Suprapubic skin (tissue), 4 donors: ENCODE measurements at regions not wholly inside any gene's neighbourhood (a gene's known extent, or its start where the extent isn't known, plus 50 kb on each side); places are given as distances from the start of the nearest gene placed in this dataset.

Source experiments
- POLR2A ChIP-seq, 2 donors: fragments of 450-650 bp; IDR thresholded peaks; one replicate each; pipeline ENCODE4 v1.6.1; 2017; ENCODE audit warnings: antibody characterized with exemption in 2 of 2, mild to moderate bottlenecking in 2 of 2, moderate library complexity in 2 of 2
- POLR2AphosphoS5 ChIP-seq, 3 donors: sonication (generic); formaldehyde crosslinking; IDR thresholded peaks; one replicate each; pipeline ENCODE4 v1.6.1; 2017; ENCODE audit warnings: antibody characterized with exemption in 3 of 3
- TF ChIP-seq, protein P1 (sequence below), 2 donors: fragments of 200-600 bp in 1 of 2; fragments of 450-650 bp in 1 of 2; sonication (generic) in 1 of 2; IDR thresholded peaks; one replicate each; pipeline ENCODE4 v1.5.1; 2016 to 2019; ENCODE audit warnings: antibody characterized with exemption in 2 of 2, mild to moderate bottlenecking in 1 of 2, moderate library complexity in 1 of 2

DNA sequence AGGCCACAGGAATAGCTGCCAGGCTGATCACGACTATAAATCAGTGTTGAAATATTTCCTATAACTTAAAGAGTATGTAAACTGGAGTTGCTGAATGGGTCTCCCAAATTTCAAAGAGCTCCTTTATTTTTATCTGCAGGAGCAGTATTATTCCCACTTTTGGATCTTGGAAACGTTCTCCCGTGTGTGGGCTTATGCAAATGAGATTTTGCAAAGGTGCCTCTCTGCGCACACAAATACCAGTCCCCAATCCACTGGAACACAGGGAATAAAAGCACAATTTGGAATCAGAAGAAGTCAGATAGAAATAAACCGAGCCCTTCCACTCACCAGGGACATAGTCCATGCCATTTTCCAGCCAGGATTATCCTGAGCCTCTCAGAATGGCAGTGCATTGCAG lies 350.2 kb upstream of the CELF2 start:
- TF ChIP-seq, protein P1, sequence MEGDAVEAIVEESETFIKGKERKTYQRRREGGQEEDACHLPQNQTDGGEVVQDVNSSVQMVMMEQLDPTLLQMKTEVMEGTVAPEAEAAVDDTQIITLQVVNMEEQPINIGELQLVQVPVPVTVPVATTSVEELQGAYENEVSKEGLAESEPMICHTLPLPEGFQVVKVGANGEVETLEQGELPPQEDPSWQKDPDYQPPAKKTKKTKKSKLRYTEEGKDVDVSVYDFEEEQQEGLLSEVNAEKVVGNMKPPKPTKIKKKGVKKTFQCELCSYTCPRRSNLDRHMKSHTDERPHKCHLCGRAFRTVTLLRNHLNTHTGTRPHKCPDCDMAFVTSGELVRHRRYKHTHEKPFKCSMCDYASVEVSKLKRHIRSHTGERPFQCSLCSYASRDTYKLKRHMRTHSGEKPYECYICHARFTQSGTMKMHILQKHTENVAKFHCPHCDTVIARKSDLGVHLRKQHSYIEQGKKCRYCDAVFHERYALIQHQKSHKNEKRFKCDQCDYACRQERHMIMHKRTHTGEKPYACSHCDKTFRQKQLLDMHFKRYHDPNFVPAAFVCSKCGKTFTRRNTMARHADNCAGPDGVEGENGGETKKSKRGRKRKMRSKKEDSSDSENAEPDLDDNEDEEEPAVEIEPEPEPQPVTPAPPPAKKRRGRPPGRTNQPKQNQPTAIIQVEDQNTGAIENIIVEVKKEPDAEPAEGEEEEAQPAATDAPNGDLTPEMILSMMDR (IDR thresholded peaks at IDR 0.05) = no peak
- TF ChIP-seq POLR2A (IDR thresholded peaks at IDR 0.05) (no peak), POLR2AphosphoS5 (IDR thresholded peaks at IDR 0.05) (no peak)
